Ishikawa (cell line): ENCODE measurements at regions not wholly inside any gene's neighbourhood (a gene's known extent, or its start where the extent isn't known, plus 50 kb on each side); places are given as distances from the start of the nearest gene placed in this dataset.

ENCODE experiments used
- CEBPB ChIP-seq: IDR thresholded peaks from 2 replicates; pipeline ENCODE4 v1.6.1; 2012
- CREB1 ChIP-seq: IDR thresholded peaks from 2 replicates; pipeline ENCODE4 v1.6.1; 2012; ENCODE audit warnings: low read depth
- EGR1 ChIP-seq: IDR thresholded peaks from 2 replicates; pipeline ENCODE4 v1.6.1; 2012
- EP300 ChIP-seq: IDR thresholded peaks from 2 replicates; pipeline ENCODE4 v1.6.1; 2012; ENCODE audit warnings: borderline replicate concordance
- FOXM1 ChIP-seq: IDR thresholded peaks from 2 replicates; pipeline ENCODE4 v1.6.1; 2012; ENCODE audit warnings: low read depth, borderline replicate concordance
- MAX ChIP-seq: IDR thresholded peaks from 2 replicates; pipeline ENCODE4 v1.6.1; 2012
- NFIC ChIP-seq: IDR thresholded peaks from 2 replicates; pipeline ENCODE4 v1.6.1; 2012
- RAD21 ChIP-seq: IDR thresholded peaks from 2 replicates; pipeline ENCODE4 v1.6.1; 2012; ENCODE audit warnings: low read depth
- REST ChIP-seq: IDR thresholded peaks from 2 replicates; pipeline ENCODE4 v1.6.1; 2012; ENCODE audit warnings: low read depth, mild to moderate bottlenecking
- TAF1 ChIP-seq: IDR thresholded peaks from 2 replicates; pipeline ENCODE4 v1.6.1; 2012; ENCODE audit warnings: low read depth, mild to moderate bottlenecking
- TCF12 ChIP-seq: IDR thresholded peaks from 2 replicates; pipeline ENCODE4 v1.6.1; 2012; ENCODE audit warnings: low read depth
- TEAD4 ChIP-seq: IDR thresholded peaks from 2 replicates; pipeline ENCODE4 v1.6.1; 2012
- USF1 ChIP-seq: IDR thresholded peaks from 2 replicates; pipeline ENCODE4 v1.6.1; 2012
- YY1 ChIP-seq: IDR thresholded peaks from 2 replicates; pipeline ENCODE4 v1.6.1; 2012; ENCODE audit warnings: low read depth
- ZBTB7A ChIP-seq: IDR thresholded peaks from 2 replicates; pipeline ENCODE4 v1.6.1; 2012; ENCODE audit warnings: low read depth

GRCh38 chr10:64173826-64174225, 652.6 kb downstream of the REEP3 start:
- TF ChIP-seq ZBTB7A (no peak), RAD21 (no peak), CEBPB (no peak), REST (no peak)

GRCh38 chr10:64174666-64175255, 653.6 kb downstream of the REEP3 start:
- TF ChIP-seq RAD21 (no peak), USF1 (no peak), EP300 (no peak), TCF12 (no peak), TAF1 (no peak), CREB1 (no peak), EGR1 (no peak), FOXM1 (no peak), YY1 (no peak), NFIC (no peak), REST (no peak), CEBPB (no peak), TEAD4 (no peak), MAX (no peak), ZBTB7A (no peak)

GRCh38 chr10:64175271-64175962, 654.2 kb downstream of the REEP3 start:
- TF ChIP-seq TCF12 (no peak), ZBTB7A (no peak), YY1 (no peak), USF1 (no peak), TEAD4 (no peak), NFIC (no peak), MAX (no peak), RAD21 (no peak), FOXM1 (no peak), CREB1 (no peak), CEBPB (no peak), EP300 (no peak), TAF1 (no peak)

GRCh38 chr10:64182671-64183070, 661.5 kb downstream of the REEP3 start:
- no peak for TF ChIP-seq USF1

- TF ChIP-seq EGR1 (no peak), CEBPB (no peak), TEAD4 (no peak), RAD21 (no peak), REST (no peak), EP300 (no peak), YY1 (no peak), TCF12 (no peak), FOXM1 (no peak), CREB1 (no peak), MAX (no peak), ZBTB7A (no peak), TAF1 (no peak)
Measured at GRCh38 chr10:64191286-64191685, 670.1 kb downstream of the REEP3 start.
